ENCODE measurements at regions not wholly inside any gene's neighbourhood (a gene's known extent, or its start where the extent isn't known, plus 50 kb on each side); places are given as distances from the start of the nearest gene placed in this dataset.

DNA sequence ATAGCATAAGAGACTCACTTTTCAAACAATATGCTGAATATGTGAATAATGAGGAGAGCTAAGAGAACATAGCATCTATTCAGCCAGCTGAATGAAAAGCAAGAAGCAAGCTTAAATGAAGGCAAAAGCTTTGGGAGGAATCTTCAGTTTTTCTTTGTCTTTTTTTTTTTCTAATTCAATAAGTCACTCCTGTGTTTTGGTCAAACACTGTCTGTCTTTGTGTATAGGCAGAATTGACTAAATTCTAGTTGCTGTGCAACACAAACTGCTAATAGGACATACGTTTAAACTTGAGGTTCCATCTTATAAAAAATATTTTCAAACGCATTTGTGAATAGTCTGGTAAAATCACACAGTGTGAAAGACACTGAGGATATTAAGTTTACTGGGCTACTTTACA, 156.9 kb upstream of the KCNN2 start:
- Histone ChIP-seq H3K4me3 (no peak overlapping the region), H3K27ac (no peak overlapping the region)

DNA sequence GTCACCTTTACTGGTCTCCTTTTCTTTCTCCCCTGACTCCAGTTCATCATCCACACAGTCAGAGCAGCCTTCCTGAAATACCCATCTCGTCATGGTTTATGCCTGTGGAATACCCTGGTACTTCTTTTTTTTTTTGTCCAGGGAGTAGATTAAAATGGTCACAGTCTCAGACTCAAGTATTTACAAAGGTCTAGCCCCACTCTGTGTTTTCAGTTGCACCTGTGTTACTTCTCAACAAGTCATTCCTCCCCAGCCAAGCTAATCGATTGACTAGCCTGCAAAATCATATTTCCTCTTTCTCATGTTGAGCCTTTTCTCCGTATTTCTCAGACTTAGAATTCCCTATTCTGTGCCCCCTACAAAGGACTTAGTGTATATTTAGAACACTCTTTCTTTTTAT, 155.2 kb upstream of the KCNN2 start:
- Histone ChIP-seq H3K27ac (no peak overlapping the region), H3K4me3 (no peak overlapping the region)

DNA sequence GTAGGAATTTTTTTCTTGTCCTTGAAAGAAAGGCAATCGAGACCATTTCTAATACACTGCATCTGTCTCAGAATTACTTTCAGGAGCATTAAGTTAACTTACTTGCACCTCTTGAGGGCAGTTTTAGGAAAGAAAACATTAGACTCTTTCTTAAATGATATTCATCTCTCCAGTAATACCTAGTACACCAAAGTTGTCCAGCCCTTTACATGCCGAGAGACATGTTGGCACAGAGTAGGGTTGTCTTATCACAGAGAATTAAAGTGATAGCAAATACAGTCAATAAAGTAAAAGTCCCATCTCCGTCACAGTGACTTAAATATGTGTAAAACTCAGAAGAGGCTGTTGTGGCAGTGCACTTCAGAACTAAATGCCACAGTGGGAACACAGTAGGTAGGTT, 154.3 kb upstream of the KCNN2 start:
- Histone ChIP-seq H3K27ac (no peak overlapping the region), H3K4me3 (no peak overlapping the region)

DNA sequence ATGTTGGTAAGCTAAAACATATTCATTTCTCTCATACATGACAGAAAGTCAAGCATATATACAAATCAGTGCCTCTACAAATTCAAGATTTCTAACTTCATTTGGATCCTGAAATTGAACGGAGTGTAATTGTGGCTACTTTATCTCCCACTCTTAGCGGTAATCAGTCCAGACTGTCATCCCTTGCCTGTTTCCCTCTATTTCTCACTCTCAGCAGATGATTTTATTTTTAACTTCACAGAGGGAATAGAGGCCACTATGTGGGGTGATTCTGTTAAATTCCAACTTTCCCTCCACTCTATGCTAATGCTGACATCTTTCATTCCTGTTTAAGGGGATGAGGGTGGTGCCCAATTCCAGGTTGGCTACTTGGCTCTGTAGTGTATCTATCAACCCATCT, 153.8 kb upstream of the KCNN2 start:
- Histone ChIP-seq H3K27ac (no peak overlapping the region), H3K4me3 (no peak overlapping the region)

DNA sequence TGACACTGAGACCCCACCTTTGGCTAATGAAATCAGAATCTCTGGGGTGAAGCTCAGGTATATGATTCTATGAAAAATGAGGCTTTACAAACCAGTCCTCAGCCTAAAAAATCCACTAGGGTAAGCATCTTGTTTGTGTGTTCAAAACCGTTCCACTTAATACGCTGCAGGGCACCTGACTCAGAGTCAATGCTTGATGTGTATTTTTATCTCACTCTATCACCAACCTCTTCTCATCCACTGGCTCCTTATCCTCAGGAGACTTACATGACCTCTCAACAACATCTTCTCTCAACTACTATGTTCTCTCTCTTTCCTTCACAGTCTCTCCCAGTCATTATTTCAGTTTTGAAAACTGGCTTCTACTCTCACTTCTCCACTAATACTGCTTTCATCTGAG, 153.3 kb upstream of the KCNN2 start:
- H3K27ac ChIP-seq, result no peak overlapping the region
- H3K4me3 ChIP-seq, result no peak overlapping the region

DNA sequence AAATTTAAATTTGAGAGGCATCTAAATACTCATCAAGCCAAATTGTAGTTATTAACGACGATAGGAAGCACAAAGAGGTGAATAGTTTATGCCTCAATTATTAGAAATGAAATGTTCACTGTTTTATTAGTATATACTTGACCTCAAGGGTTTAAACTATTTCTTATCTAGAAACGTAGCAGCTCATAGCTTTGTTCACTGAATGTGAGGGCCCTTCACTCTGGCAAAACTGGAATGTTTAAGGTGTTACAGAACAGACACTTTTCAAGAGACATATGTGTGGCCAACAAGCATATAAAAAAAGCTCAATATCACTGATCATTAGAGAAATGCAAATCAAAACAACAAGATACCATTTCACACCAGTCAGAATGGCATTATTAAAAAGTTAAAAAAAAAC, 151.2 kb upstream of the KCNN2 start:
- H3K27ac ChIP-seq, result no peak overlapping the region
- no peak overlapping the region for H3K4me3 ChIP-seq

DNA sequence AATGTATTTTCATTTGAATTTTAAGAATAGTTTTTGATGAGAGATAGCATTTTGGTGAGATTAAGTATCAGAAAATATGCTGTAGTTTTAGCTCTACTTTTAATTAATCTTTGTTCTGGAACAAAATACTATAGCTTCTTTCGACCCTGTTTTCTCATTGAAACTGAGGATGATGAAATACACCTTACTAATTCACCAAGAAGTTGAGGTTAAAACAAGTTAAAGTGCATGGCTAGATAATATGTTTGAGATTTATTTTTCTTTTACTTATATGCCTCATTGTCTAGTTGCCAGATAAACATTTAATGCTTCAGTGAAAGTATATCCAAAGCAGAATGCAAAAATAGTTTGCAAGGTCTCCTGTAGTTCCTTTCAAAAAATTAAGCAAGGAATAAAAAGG, 140.1 kb upstream of the KCNN2 start:
- H3K4me3 ChIP-seq, result no peak overlapping the region
- no peak overlapping the region for H3K27ac ChIP-seq

DNA sequence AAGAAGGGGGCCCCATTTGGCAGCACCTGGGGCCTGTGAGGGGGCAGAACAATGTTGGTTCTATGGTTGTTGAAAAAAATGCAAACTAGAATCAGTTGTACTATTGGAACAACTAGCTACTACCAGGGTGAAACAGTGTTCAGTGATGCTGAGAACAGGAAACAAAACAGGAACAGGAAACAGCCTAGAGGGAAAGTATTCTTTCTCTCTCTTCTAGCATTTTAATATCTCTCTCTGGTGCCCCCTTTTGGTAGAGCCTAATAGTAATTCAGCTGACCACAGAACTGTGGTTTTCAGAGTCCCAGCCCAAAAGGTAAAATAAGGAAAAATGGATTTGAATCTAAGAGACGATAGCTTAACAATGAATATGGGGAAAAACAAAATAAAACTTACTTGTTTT, 138.0 kb upstream of the KCNN2 start:
- no peak overlapping the region for H3K27ac ChIP-seq
- H3K4me3 ChIP-seq, result no peak overlapping the region

DNA sequence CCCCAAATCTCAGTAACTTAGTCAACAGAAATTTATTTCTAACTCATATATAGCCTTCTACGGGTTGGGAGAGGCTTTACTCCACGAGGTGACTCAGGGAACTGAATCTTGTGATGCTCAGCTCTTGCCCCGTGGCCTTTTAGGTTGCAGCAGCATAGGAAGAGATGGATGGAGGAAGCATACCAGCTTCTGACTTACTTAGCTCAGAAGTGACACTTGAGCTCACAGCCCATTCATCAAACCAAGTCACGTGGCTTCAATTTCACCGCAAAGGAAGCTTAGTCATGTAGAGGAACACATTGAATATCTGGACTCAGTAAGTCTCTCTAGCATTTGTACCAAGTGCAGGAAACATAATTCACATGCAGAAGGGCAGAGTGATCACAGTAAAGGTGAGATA, 124.1 kb upstream of the KCNN2 start:
- Histone ChIP-seq H3K27ac (no peak overlapping the region), H3K4me3 (no peak overlapping the region)

DNA sequence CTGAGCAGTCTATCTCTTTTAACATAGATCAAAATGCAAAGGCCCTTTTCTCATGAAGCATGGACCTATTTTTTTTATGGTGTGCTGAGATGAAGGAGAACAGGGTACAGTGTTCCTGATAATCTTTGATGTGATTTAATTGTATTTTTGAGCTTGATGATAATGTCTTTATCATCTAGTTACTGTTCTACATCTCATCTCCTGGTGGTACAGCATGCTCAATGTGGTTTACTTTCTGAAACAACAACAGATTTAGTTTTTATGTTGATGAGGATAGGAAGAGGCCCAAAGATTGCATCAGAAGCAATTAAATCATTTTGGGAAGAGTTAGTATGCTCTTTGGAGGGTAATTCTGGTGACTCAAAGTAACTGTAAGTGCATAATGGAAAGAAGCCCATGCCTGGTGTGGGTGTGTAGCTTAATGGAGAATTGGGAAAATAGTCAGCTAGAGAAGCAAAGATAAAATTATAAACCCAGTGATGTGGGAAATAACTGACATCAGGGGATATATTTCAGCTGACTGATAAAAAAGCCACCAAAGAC, 123.0 kb upstream of the KCNN2 start:
- Histone ChIP-seq H3K27ac (no peak overlapping the region), H3K4me3 (no peak overlapping the region)

DNA sequence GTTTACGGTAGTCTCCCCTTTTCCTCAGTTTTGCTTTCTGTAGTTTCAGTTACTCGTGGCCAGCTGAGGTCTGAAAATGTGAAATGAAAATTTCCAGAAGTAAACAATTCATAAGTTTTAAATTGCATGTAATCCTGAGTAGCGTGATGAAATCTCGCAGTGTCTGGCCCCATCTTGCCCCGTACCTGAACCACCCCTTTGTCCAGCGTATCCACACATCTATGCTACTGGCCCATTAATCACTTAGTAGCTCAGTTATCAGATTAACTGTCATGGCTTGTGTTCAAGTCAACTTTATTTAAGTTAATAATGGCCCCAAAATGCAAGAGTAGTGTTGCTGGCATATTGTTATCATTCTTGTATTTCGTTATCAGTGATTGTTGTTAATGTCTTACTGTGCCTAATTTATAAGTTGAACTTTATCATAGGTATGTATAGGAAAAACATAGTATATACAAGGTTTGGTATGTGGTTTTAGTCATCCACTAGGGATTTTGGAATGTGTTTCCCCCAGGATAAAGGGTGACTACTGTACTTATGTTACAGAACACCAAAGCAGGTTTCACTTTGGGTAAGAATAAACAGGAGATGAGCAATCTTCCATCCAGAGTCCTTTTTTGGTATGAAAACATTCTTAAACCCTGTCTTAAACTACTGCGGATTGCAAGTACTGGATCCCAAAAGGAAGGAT, 118.4 kb upstream of the KCNN2 start:
- no peak overlapping the region for H3K4me3 ChIP-seq
- no peak overlapping the region for H3K27ac ChIP-seq

DNA sequence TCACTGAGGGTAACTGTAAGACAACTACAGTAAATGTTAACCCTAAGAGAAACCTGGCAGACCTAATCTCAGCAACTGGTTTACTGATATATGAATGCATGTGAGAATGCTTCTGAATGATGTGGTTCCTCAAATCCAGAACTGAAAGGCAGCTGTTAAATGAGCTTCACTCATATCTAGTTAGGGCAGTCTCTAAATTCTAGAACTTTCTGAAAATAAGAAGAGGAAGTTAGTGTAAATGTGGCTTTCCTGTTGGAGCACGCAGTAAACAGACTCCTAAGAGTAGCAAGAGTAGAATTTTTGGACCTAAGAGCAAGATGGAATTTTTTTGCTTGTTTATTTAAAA, 117.9 kb upstream of the KCNN2 start:
- Histone ChIP-seq H3K27ac (no peak overlapping the region), H3K4me3 (no peak overlapping the region)

DNA sequence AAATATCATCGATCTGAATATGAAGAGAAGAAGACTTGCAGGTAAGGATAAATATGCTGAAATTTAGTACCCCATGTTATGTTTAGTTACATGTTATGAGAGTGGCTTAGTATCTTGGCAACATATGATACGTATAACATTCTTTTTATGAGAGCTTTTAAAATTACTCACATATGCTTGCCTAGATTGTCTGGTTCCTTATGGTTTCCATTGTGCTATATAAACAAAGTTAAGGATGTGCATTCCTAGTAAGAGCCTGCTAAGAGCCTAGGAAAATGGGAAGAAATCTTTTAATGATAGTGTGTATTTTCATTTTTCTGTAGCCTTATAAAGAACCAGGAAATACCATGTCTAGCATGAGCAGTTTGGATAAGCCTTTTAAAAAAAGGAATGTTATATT, 112.0 kb upstream of the KCNN2 start:
- Histone ChIP-seq H3K4me3 (no peak overlapping the region), H3K27ac (no peak overlapping the region)

DNA sequence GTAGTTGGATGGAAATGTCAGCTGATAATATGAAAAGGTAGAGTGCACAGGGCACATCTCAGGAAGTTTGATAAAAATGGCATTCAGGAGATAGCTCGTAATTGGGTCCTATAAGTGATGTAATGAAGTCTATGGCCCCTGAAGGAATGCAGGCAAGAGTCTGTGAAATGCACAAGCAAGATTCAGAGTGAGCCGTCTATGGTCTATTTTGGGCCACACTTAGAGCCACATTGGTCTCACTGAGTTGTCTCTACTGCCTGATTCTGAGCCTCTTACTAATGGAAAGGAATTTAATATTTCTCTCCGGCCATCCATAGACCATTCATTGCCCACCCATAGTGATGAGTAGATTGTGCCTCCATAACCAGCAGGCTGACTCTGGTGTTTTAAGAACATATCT, 111.3 kb upstream of the KCNN2 start:
- Histone ChIP-seq H3K27ac (no peak overlapping the region), H3K4me3 (no peak overlapping the region)

DNA sequence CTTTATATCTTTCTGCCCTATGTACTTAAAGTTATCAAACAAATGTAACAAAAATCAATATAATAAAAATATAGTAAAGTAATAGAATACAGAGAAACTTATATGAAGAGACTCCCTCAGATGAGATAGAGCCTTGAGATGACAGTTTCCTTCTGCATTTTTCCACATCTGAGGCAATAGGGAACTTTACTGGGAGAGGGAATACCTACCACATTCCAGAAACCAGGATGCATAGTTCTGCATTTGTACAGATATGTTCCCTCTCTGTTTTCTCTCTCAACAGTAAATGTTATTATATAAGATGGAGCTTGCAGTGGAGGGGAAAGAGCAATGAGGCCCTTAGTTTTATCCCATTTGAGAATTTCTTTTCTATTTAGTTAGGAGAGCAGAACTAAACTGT, 109.6 kb upstream of the KCNN2 start:
- H3K4me3 ChIP-seq, result no peak overlapping the region
- H3K27ac ChIP-seq, result no peak overlapping the region

DNA sequence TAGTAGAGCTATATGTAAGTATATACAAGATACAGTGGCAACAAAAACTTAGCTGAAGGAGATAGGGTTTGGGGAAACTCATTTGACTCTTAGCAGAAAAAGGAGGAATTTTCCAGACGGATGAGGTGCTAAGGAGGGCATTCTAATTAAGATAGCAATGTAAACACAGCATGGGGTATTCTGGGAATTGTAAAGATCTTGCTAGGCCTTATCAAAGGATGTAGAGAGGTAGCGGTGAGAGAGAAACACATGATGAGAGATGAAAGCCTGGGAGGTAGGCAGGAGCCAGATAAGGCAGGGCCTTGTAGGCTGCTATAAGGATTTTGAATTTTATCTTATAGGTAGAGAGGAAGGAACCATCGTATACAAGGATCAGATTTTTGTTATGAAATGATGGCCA, 106.6 kb upstream of the KCNN2 start:
- no peak overlapping the region for H3K27ac ChIP-seq
- H3K4me3 ChIP-seq, result no peak overlapping the region

DNA sequence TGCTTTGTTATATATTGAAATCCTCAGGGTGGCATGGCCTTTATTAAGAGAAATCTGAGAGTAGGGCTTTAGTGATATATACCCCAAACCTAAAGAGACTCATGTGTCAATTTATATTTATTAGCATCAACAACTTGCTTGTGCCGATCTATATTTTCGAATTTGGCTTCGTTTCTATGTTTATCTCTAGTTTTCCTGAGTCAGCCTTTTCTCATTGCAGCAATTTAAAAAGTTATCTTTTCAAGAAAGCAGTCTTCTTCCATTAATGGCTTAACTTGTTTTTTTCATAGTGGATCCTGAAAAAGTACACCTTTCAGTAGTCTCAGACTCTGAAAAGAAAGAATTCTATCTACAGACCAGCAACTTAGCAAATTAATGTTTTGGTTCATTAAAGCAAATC, 99.9 kb upstream of the KCNN2 start:
- H3K27ac ChIP-seq, result no peak overlapping the region
- H3K4me3 ChIP-seq, result no peak overlapping the region

DNA sequence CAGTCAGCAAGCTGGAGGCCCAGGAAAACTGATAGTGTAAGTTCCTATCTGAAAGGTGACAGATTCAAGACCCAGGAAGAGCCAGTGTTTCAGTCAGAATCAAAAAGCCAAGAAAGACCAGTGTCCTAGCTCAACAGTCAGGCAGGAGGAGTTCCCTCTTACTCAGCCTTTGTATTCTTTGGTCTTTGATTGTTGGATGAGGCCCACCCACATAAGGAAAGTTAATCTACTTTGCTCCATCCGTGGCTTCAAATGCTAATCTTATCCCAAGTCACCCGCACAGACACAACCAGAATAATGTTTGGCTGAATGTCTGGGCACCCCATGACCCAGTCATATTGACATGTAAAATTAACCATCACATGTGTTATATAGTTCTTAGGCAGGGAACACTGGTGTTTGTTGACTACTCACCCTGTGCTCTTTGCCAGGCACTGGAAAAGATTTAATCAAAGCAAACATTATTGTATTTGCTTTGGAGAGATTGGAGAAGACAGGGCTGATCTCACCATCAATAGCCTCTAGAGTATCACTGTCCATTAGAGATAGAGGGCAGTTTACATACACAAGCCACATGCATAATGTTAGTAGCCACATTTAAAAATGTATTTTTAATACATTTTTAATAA, 96.3 kb upstream of the KCNN2 start:
- no peak overlapping the region for H3K4me3 ChIP-seq

DNA sequence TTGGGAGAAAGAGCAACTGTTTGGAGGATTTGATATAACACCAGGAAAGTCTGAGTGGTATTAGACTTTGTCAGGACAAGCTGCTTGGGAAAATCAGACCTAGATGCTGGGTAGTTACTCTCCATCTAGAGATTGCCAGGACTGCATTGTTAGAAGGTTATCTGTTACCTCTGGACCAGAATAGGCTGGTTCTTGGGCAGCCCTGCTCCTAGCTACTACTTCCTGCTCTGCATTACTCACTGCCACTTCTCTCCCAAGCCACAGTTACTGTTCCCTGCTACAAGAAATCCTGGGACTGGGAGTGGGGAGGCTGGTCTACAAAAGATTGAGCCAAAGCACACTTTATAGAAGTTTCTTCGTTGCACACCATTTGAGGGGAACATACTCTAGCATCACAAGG, 95.5 kb upstream of the KCNN2 start:
- Histone ChIP-seq H3K27ac (no peak overlapping the region), H3K4me3 (no peak overlapping the region)

More for the DNA sequence above, 96.3 kb upstream of the KCNN2 start:
- H3K27ac ChIP-seq, result no peak overlapping the region

DNA sequence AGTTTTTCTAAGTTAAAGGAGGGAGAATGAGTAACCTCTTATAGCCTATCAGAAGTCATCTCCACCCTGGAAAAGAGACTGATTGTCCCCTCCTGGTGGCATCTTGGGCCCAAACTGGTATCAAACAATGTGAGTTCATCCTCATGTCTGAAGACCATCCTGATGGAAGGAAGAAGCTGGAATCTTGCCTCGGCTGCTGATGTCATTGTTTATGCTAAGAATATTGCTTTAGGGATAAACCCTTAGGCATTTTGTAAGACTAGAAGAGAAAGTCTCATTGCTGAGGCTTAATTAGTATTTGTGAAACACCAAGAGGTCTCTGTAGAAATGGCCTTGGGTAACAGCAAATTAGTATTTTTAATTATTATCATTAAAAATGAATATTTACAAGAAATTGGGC, 65.7 kb upstream of the KCNN2 start:
- no peak overlapping the region for H3K4me3 ChIP-seq
- no peak overlapping the region for H3K27ac ChIP-seq

DNA sequence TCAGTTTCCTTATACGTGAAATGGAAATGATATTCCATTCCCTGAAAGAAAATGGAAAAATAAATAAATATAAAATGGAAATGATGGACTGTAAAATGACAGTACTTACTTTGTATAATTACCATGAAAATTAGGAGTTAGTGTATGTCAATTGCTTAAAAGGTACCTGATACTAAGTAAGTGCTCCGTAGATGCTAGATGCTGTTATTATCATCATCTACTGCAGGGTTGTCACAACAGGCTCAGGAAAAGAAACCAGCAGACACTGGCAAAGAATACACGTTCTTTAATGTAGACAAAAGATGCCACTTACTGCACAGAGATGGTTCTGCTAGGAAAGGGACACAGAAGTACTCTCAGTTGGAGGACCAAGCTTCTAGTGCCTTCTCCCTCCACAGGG, 64.0 kb upstream of the KCNN2 start:
- Histone ChIP-seq H3K27ac (no peak overlapping the region), H3K4me3 (no peak overlapping the region)

Data from skin epidermis (tissue), 12 donors.